ENCODE measurements at regions not wholly inside any gene's neighbourhood (a gene's known extent, or its start where the extent isn't known, plus 50 kb on each side); places are given as distances from the start of the nearest gene placed in this dataset.

DNA sequence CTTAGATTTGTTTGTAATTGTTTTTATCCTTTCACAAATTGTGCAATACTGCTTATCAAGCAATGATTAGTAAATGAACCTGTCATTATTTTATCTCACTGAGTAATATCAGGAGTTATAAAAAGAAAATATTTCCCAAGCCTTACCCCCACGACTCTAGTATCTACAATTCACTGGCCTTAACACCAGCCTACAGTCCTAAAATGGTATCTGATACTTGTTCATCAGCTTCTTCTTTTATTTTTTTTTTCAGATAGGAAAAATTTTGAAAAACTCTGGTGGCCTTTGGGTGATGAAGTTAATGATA is 160.8 kb upstream of the FOXA2 start (continued):
- TF ChIP-seq SP1 (IDR thresholded peaks at IDR 0.05; ENCODE audit: low read depth, low read length), result no peak
- no peak for TF ChIP-seq CUX1 (IDR thresholded peaks at IDR 0.05; ENCODE audit: insufficient replicate concordance, low read depth, low read length)
- no peak for TF ChIP-seq CEBPB (IDR thresholded peaks at IDR 0.05; ENCODE audit: borderline replicate concordance in 1 of 2, low read depth in 2 of 2, low read length in 2 of 2)
- no peak for TF ChIP-seq RELA (IDR thresholded peaks at IDR 0.05; ENCODE audit: borderline replicate concordance, partially characterized antibody)
- no peak for TF ChIP-seq BMI1 (IDR thresholded peaks at IDR 0.05; ENCODE audit: borderline replicate concordance)

DNA sequence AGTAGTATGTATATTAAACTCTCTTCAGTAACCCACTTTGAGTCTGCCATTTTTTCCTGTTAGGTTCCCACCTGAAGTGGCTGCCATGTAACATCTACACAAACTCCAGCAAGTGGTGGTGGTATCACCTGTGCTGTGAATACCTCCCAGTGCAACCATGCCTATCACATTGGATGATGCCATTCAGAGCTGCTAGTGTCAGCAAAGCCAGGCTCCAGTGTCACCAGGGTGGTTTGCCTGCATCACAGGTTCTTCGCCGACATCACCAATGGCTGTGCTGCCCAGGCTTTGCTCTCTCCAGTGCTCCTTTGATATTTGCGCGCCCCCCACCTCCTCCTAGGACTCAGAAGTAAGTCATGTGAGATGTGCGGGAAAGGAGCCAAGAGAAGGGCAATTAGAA is 162.6 kb upstream of the FOXA2 start:
- WGBS (ENCODE audit: insufficient coverage, insufficient replicate concordance, low lambda C conversion rate, missing lambda C conversion rate), result 29% methylated on average over 5 of the region's 5 CpGs
- no peaks in the 10 kb centered on the region for H3K9me3 ChIP-seq (replicated peaks; ENCODE audit: control insufficient read depth, insufficient read depth, low read length)
- H3K4me3 ChIP-seq, result no peak overlapping the region
- intact Hi-C loops (cut with micrococcal nuclease; ENCODE audit: unreplicated experiment) (no loop called here), in situ Hi-C loops (cut with MboI) (no loop called here)
- no peak overlapping the region for H3K4me2 ChIP-seq (ENCODE audit: control insufficient read depth, insufficient read depth)
- no peak overlapping the region for H3K27ac ChIP-seq (ENCODE audit: control insufficient read depth, insufficient read depth)
- no peak overlapping the region for H2AFZ ChIP-seq (ENCODE audit: control insufficient read depth, low read depth, low read length)
- no peaks in the 10 kb centered on the region for H3K79me2 ChIP-seq (ENCODE audit: control insufficient read depth, insufficient read depth, low read length)
- H3K4me1 ChIP-seq (ENCODE audit: control insufficient read depth, insufficient read depth, low read length), result no peaks in the 10 kb centered on the region
- ChIA-PET RAD21 (ENCODE audit: unreplicated experiment) (no interaction called here), SMC1A (ENCODE audit: uncharacterized antibody, unreplicated experiment) (no interaction called here), CTCF (no interaction called here), POLR2A (no interaction called here)
- DNase-seq (ENCODE audit: low read depth, low spot score) (no peak), ATAC-seq (no peak), FAIRE-seq (no peak)
- no peaks in the 10 kb centered on the region for H3K36me3 ChIP-seq (ENCODE audit: control insufficient read depth in 2 of 2, insufficient read depth in 2 of 2, low read length in 1 of 2)
- no peak for TF ChIP-seq GATAD2B (conservative IDR thresholded peaks at IDR 0.05; ENCODE audit: low read depth)
- no peak for TF ChIP-seq SUZ12 (IDR thresholded peaks at IDR 0.05; ENCODE audit: unreplicated experiment)
- TF ChIP-seq NFIC (IDR thresholded peaks at IDR 0.05; ENCODE audit: low read depth, low read length), result no peak
- TF ChIP-seq TCF7 (IDR thresholded peaks at IDR 0.05; ENCODE audit: borderline replicate concordance), result no peak
- no peak for TF ChIP-seq IRF3 (IDR thresholded peaks at IDR 0.05)
- no peak for TF ChIP-seq SP1 (IDR thresholded peaks at IDR 0.05; ENCODE audit: low read depth, low read length)
- TF ChIP-seq NR2F1 (conservative IDR thresholded peaks at IDR 0.05), result no peak
- no peak for TF ChIP-seq TCF3 (IDR thresholded peaks at IDR 0.05; ENCODE audit: borderline replicate concordance, insufficient read depth, low read depth, low read length)
- no peak for TF ChIP-seq TCF12 (IDR thresholded peaks at IDR 0.05; ENCODE audit: low read depth, low read length)
- H3K27me3 ChIP-seq (replicated peaks in 1 of 2; ENCODE audit: control insufficient read depth in 2 of 2, insufficient read depth in 2 of 2, low read length in 1 of 2), result no peaks in the 10 kb centered on the region
- no TSS peak for BruUV-seq (replicated peaks)
- no peaks in the 10 kb centered on the region for H4K20me1 ChIP-seq (ENCODE audit: control insufficient read depth, insufficient read depth)
- H3K9ac ChIP-seq (ENCODE audit: control insufficient read depth, insufficient read depth, low read length), result no peak overlapping the region

Data from GM12878 (cell line).